K562 (cell line): ENCODE measurements at regions not wholly inside any gene's neighbourhood (a gene's known extent, or its start where the extent isn't known, plus 50 kb on each side); places are given as distances from the start of the nearest gene placed in this dataset.

Experiments used
- ATAC-seq: fragments of 200-7000 bp; cut with Tn5 transposase; 3 replicates; pipeline ENCODE4 v1.9.1; 2020; ENCODE audit warnings: moderate library complexity
- BruUV-seq: library from RNA; stranded (reverse); fragments of 400-500 nt; replicated peaks from 2 replicates; lab custom pipeline; 2021; lab: Mats Ljungman, UMichigan
- CTCF ChIA-PET: fragments of 300-600 bp; formaldehyde crosslinking; extraction: SDS; loops from one replicate; lab custom pipeline; 2021; ENCODE audit warnings: low intra/inter-chr PET ratio; lab: Yijun Ruan, JAX
- POLR2A ChIA-PET: fragments of 300-600, 350-650 bp; sonication (Branson Sonifier 250); formaldehyde crosslinking; extraction: SDS; loops from one replicate; lab custom pipeline; 2021; ENCODE audit warnings: antibody characterized with exemption, inconsistent platforms; lab: Yijun Ruan, JAX
- DNase-seq, 4 experiments: peaks; one replicate each; pipeline versions ENCODE4 v3.0.0 to v3.0.0-alpha.2; 2011 to 2018; ENCODE audit warnings: low spot score in 3 of 4, mixed read lengths in 3 of 4; ENCODE audit errors: extremely low read depth in 1 of 4
- FAIRE-seq: peaks from 2 replicates; lab custom pipeline; 2011; peaks lifted over from hg19 to GRCh38; lab: Jason Lieb, UNC
- H2AFZ ChIP-seq: 2 replicates; pipeline ENCODE4 v1.6.0; 2011; ENCODE audit warnings: low read depth, low read length, control low read depth, inconsistent platforms
- H3K27ac ChIP-seq: fragments of 200-600 bp; 3 replicates; pipeline ENCODE4 v1.8.0; 2011; ENCODE audit warnings: low read depth, mild to moderate bottlenecking, control low read depth, inconsistent platforms, low read length, moderate library complexity, mixed read lengths; ENCODE audit errors: extremely low read depth
- H3K27me3 ChIP-seq, 2 experiments: fragments of 300-600 bp in 1 of 2; 2 replicates in 1 of 2; 3 replicates in 1 of 2; pipeline versions ENCODE4 v1.6.0 to v1.8.0; 2011; ENCODE audit warnings: inconsistent platforms in 2 of 2, low read length in 2 of 2, mild to moderate bottlenecking in 1 of 2, mixed read lengths in 1 of 2, moderate library complexity in 1 of 2; ENCODE audit not compliant: control insufficient read depth in 2 of 2, insufficient read depth in 2 of 2
- H3K36me3 ChIP-seq: fragments of 300-600 bp; 3 replicates; pipeline ENCODE4 v1.8.0; 2011; ENCODE audit warnings: mild to moderate bottlenecking, low read length, inconsistent platforms; ENCODE audit not compliant: control insufficient read depth, insufficient read depth
- H3K4me1 ChIP-seq, 2 experiments: fragments of 200-600 bp in 1 of 2; replicated peaks in 1 of 2; 2 replicates in 1 of 2; 3 replicates in 1 of 2; pipeline versions ENCODE4 v1.5.1 to v1.8.0; 2011; ENCODE audit warnings: inconsistent platforms in 2 of 2, low read length in 2 of 2, mild to moderate bottlenecking in 1 of 2, mixed read lengths in 1 of 2, moderate library complexity in 1 of 2; ENCODE audit not compliant: control insufficient read depth in 2 of 2, insufficient read depth in 2 of 2
- H3K4me2 ChIP-seq: 2 replicates; pipeline ENCODE4 v1.6.1; 2011; ENCODE audit warnings: low read length, control low read depth, inconsistent platforms, mixed read lengths; ENCODE audit not compliant: insufficient read depth
- H3K4me3 ChIP-seq: fragments of 200-600 bp; sonication (generic), shearing (Covaris generic); 2 replicates; pipeline ENCODE4 v1.5.1; 2016; ENCODE audit warnings: control low read depth, inconsistent platforms
- H3K79me2 ChIP-seq: fragments of 200-600 bp; 3 replicates; pipeline ENCODE4 v1.8.0; 2011; ENCODE audit warnings: low read length, inconsistent platforms; ENCODE audit not compliant: control insufficient read depth, insufficient read depth
- H3K9ac ChIP-seq, 2 experiments: 2 replicates each; pipeline versions ENCODE4 v1.6.0 to v1.6.1; 2011; ENCODE audit warnings: low read depth in 2 of 2, low read length in 2 of 2, control low read depth in 1 of 2, inconsistent platforms in 1 of 2, mild to moderate bottlenecking in 1 of 2, mixed read lengths in 1 of 2; ENCODE audit not compliant: insufficient read depth in 1 of 2
- H3K9me1 ChIP-seq: one replicate; pipeline ENCODE4 v1.6.0; 2011; ENCODE audit warnings: inconsistent platforms, mild to moderate bottlenecking, low read length, moderate library complexity; ENCODE audit not compliant: control insufficient read depth, insufficient read depth
- H3K9me3 ChIP-seq: replicated peaks from 2 replicates; pipeline ENCODE4 v1.5.1; 2011; ENCODE audit warnings: low read depth, low read length, inconsistent platforms; ENCODE audit not compliant: control insufficient read depth, insufficient read depth
- H4K20me1 ChIP-seq: replicated peaks from 2 replicates; pipeline ENCODE4 v1.6.1; 2011; ENCODE audit warnings: low read length, inconsistent platforms, mixed read lengths; ENCODE audit not compliant: control insufficient read depth, insufficient read depth
- CSDE1 ChIP-seq, 2 experiments: fragments of 450-650 bp; IDR thresholded peaks; 2 replicates each; pipeline ENCODE4 v1.6.1; 2016; ENCODE audit warnings: mild to moderate bottlenecking in 1 of 2
- HDAC1 ChIP-seq, 2 experiments: fragments of 450-650 bp; IDR thresholded peaks; 2 replicates each; pipeline ENCODE4 v1.6.1; 2016 to 2017; ENCODE audit warnings: inconsistent platforms in 1 of 2, mild to moderate bottlenecking in 1 of 2, moderate library complexity in 1 of 2
- HNRNPL ChIP-seq: fragments of 200-400 bp; formaldehyde crosslinking; IDR thresholded peaks from 2 replicates; pipeline ENCODE4 v1.6.1; 2017; ENCODE audit warnings: low read depth, mild to moderate bottlenecking, low read length
- ILK ChIP-seq: fragments of 450-650 bp; IDR thresholded peaks from 2 replicates; pipeline ENCODE4 v1.6.1; 2016; ENCODE audit warnings: missing genetic modification characterization, low read depth, mild to moderate bottlenecking, missing compliant biosample characterization, moderate library complexity, borderline replicate concordance
- KAT2B ChIP-seq: IDR thresholded peaks from one replicate; pipeline ENCODE4 v1.6.1; 2012; ENCODE audit warnings: low read depth, mild to moderate bottlenecking, control low read depth, inconsistent platforms, low read length, moderate library complexity
- KLF10 ChIP-seq: fragments of 250-450 bp; sonication (Bioruptor Pico); IDR thresholded peaks from 2 replicates; pipeline ENCODE4 v1.6.1; 2021; ENCODE audit warnings: matching md5 sums
- RBM25 ChIP-seq: fragments of 200-400 bp; formaldehyde crosslinking; IDR thresholded peaks from 2 replicates; pipeline ENCODE4 v1.6.1; 2018; ENCODE audit warnings: low read length, low read depth, moderate library complexity; ENCODE audit not compliant: severe bottlenecking
- TAL1 ChIP-seq: fragments of 450-650 bp; IDR thresholded peaks from 2 replicates; pipeline ENCODE4 v1.6.1; 2016; ENCODE audit warnings: mild to moderate bottlenecking
- ZMIZ1 ChIP-seq, 2 experiments: fragments of 150-350 bp in 1 of 2; IDR thresholded peaks; 2 replicates each; pipeline ENCODE4 v1.6.1; 2012 to 2016; ENCODE audit warnings: low read depth in 2 of 2, low read length in 2 of 2, mild to moderate bottlenecking in 1 of 2, moderate library complexity in 1 of 2
- ZNF551 ChIP-seq: fragments of 250-450 bp; sonication (Bioruptor Pico); IDR thresholded peaks from 2 replicates; pipeline ENCODE4 v1.5.0; 2021; ENCODE audit warnings: mild to moderate bottlenecking, moderate library complexity
- WGBS: fragments of 100-300 bp; shearing (Covaris generic); methylation state at CpG from one replicate; pipeline ENCODE4 v1.1.6; 2016; ENCODE audit warnings: low coverage, mixed read lengths; ENCODE audit not compliant: insufficient coverage; ENCODE audit errors: missing lambda C conversion rate; 5-methylcytosine and 5-hydroxymethylcytosine counted together
- in situ Hi-C: fragments of 300-500 bp; cut with MboI; formaldehyde crosslinking; loops from 4 replicates; pipeline ENCODE4 v1.15.0; 2018; ENCODE audit warnings: inconsistent platforms, mixed read lengths
- intact Hi-C: fragments of 100-400 bp; cut with micrococcal nuclease; formaldehyde crosslinking; loops from 2 replicates; pipeline ENCODE4 v1.14.2; 2022

- no peak for TF ChIP-seq ZMIZ1 (IDR thresholded peaks at IDR 0.05; ENCODE audit: low read depth in 2 of 2, low read length in 2 of 2)
- TF ChIP-seq HNRNPL = no peak
- TF ChIP-seq KAT2B = no peak
- TF ChIP-seq CSDE1 (IDR thresholded peaks at IDR 0.05) = no peak
- TF ChIP-seq ZNF551 (CRISPR knock-in tag) = no peak
- no peak for TF ChIP-seq RBM25
Observed at GRCh38 chr2:33873076-33873605, 274.0 kb upstream of the FAM98A start (continued).

- FAIRE-seq (no peak), DNase-seq (no peak), ATAC-seq (no peak)
- H2AFZ ChIP-seq = no peak overlapping the region
- no peaks in the 10 kb centered on the region for H3K27me3 ChIP-seq
- intact Hi-C loops (no loop called here), in situ Hi-C loops (no loop called here)
- no peak overlapping the region for H3K9ac ChIP-seq
- no peak overlapping the region for H3K4me3 ChIP-seq
- no peak overlapping the region for H3K4me2 ChIP-seq
- H3K36me3 ChIP-seq = no peaks in the 10 kb centered on the region
- no peaks in the 10 kb centered on the region for H4K20me1 ChIP-seq
- ChIA-PET CTCF (no interaction called here), POLR2A (no interaction called here)
- BruUV-seq = no TSS peak
- WGBS = under 1% methylated on average over 11 of the region's 11 CpGs
- no peaks in the 10 kb centered on the region for H3K4me1 ChIP-seq
- H3K9me3 ChIP-seq = no peaks in the 10 kb centered on the region
- no peaks in the 10 kb centered on the region for H3K79me2 ChIP-seq
- TF ChIP-seq HDAC1 (IDR thresholded peaks at IDR 0.05) (no peak), TAL1 (no peak), KLF10 (CRISPR knock-in tag) (no peak), ILK (tag) (no peak)
- H3K9me1 ChIP-seq = no peaks in the 10 kb centered on the region
- no peak overlapping the region for H3K27ac ChIP-seq
Observed at GRCh38 chr2:33859811-33860461, 260.8 kb upstream of the FAM98A start.
